HG03354 (cell line): ENCODE measurements at regions not wholly inside any gene's neighbourhood (a gene's known extent, or its start where the extent isn't known, plus 50 kb on each side); places are given as distances from the start of the nearest gene placed in this dataset.

Source experiments
- ATAC-seq: cut with Tn5 transposase; IDR thresholded peaks from one replicate; pipeline ENCODE4 v1.9.1; 2021; ENCODE audit warnings: mild to moderate bottlenecking; ENCODE audit not compliant: unreplicated experiment, poor library complexity, severe bottlenecking

DNA sequence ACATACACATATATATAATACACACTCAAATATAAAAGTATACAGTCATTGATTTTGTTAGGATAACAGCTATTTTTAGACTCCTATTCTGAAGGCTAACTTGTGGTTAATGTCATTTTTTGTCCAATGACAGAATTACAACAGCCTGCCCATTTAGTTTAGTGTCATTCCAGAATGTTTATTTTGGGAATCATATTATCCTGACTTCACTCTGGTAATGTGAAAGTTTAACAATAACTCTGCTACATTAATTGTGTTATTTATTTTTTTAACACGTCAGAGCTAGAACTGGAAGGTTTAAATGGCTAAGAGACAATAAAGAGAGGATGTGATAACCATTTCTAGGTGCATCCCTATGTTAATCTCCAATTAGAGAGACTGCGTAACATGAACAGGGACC is 648.1 kb downstream of the USP25 start:
- ATAC-seq, result no peak

DNA sequence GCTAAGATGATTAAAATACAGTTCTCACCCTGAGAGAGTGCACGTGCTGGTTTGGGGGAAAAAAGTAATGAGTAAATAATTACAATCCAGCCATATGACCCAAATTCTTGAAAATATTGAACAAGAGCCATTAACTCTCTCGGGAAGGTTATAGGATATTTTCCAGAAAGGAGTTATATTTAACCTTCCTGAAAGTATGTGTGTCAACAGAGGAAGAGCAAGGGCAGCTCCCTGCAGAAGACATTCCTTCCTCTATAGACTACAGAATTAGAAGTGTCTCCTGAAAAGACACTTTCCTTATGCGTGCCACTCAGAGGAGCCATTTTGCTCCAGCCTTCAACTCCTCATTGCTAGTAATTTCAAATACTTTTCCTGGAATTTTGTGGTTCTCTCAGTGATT is 648.7 kb downstream of the USP25 start:
- no peak for ATAC-seq

DNA sequence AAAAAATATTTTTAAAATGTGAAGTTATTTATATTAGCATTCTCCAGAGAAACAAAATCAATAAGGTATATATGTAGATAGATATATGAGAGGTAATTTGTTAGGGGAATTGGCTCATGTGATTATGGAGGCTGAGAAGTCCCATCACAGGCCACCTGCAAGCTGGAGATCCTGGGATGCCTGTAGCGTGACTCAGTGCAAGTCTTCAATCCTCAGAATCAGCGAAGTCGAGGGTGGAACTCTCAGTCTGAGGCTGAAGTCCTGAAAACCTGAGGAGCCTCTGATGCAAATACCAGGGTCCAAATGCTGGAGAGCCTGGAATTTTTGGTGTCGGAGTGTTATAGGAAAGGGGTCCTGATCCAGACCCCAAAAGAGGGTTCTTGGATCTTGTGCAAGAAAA is 658.5 kb downstream of the USP25 start:
- no peak for ATAC-seq

DNA sequence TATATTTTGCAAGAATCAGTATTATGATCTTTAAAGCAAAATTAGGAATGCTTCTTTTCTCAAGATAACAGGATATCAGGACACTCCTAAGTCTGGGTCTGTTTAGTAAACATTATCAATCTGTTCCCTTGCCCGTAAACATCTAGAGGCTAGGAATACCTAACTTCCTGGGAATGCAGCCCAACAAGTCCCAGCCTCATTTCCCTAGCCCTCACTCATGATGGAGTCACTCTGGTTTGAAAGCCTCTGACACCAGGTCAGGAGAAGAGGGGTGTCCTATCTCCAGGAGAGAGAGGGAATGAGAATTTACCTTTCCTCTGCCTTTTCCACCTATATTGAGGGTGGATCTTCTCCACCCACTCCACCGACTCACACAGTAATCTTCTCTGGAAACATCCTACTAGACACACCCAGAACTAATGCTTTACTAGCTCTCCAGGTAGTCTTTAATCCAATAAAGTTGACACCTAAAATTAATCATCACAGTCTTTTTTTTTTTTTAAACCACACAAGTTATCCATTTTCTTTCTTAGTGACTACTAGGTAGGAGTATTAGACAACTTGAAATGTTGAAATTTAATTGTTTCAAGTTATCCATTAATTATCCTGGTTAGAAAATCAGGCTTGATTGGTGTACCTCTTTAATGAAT is 659.3 kb downstream of the USP25 start:
- ATAC-seq, result no peak

DNA sequence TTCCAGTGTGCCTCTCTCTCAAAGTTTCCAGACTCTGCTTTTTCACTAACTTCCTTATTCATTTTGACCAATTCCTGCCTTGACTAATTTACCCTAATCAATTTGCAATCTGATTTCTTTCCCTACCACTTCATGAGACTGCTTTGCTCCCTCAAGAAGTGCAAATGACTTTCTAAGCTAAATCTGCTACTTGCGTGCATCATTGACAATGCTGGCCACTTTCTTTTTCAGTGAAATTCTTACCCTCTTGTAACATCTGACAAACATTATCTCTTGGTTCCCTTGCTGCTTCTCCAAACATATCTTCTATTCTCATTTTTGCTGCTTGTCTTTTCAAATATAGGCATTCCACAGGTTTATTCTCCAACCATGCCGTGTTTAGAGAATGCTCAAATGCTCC is 659.9 kb downstream of the USP25 start:
- ATAC-seq, result no peak

DNA sequence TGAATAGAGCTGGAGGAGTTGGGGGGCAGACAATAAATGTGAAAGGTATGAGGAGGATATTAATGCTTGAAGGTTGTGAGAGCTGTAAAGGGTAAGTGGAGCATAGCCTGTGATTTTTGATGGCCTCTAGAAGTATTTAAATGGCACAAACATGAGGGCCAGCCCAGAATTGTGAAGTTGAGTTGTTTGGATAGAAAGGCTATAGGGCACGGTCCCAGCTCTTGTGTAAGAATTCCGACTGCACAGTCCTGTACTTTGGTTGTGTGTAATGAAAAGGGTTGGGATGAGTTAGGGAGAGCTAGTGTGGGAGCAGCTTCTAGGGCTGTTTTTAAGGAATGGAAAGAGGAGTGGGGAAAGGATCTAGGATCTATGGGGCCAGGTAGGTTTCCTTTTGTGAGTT is 665.5 kb downstream of the USP25 start:
- ATAC-seq, result no peak

DNA sequence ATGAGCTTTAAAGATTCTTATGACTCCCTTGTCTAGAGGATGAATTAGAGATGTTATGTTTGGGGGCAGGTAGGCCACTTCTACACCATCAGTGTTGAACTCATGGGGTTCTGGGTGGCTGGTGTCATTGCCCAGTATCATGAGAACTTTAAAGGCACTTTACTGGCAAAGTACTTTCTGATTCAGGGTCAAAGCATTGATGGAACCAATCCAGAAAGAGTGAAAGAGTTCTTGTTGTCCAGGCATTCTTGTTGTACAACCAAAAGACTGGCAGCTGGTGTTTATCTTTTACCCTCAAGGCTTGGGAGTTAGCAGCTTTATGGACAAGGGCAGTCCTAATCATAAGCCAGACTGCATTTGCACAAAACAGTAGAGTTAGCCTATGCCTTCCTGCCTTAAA is 673.0 kb downstream of the USP25 start:
- ATAC-seq, result no peak

DNA sequence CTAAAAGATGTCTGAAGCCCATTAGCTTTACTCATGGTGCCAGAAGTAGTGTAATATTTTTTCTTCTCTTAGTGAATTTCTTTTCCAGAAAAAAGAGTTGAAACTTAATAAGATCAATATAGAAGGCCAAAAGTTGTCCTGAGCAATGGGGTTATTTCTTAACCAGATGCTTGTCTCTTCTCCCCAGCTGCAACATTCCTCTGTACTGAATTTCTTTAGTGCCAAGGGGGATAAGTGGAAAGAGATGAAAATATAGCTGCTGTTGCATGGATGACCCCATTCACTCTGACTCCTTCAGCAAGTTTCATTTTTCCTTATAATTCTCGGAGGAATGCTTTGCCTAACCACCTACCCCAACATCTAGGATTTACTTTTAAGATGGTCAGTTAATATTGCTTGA is 675.0 kb downstream of the USP25 start:
- ATAC-seq, result no peak

DNA sequence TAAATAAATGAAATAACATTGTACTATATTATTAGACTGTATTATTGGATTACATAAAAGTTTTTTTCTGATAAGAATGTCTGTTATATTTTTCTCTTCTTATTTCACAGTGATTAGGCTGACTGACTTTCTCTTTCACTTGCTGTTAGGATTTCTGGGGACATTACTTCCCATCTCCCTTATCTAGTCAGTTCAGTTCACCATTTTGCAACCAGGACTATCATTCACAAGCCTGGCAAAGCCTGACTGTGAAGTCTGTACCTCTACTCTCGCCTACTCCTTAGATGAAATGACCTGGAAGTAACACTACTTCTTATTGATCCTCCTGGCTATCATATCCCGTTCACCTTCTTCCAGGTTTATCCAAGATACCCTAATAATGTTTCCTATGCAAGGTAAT is 676.6 kb downstream of the USP25 start:
- ATAC-seq, result no peak

DNA sequence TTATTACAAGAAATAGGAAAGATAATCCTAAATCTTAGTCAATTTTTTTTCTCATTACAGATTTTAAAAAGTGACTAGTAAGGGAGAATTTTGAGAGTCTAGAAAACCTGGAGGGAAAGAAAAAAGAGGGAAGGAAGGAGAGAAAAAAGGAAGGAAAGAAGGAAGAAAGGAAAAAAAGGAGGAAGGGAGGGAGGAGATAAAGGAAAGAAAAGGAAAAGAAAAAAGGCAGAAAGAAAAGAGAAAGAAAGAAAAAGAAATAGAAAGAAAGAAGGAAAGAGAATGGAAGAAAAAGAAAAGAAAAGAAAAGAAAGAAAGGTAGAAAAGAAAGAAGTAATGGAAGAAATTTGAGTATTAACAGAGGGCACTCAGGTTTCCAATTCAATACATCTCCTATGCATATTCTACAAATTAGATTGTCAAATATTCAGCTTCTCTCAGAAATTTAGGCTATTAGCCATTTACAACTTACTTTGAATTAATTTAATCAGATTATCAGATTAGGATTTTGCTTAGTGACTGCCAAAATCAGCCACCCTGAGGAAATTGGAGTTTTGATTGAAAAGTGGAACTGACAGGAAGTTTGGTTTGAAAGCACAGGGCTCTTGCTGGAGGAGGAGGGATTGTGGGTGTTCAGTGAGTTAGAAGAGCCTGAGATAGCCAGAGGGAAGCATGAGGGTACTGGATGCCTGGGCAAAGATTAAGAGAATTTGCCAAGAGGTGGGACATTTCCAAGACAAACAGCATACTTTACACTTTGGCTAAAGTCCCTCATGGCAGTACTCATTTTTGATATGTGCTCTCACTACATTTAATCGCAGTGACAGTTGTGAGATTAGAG is 677.8 kb downstream of the USP25 start:
- ATAC-seq, result no peak

DNA sequence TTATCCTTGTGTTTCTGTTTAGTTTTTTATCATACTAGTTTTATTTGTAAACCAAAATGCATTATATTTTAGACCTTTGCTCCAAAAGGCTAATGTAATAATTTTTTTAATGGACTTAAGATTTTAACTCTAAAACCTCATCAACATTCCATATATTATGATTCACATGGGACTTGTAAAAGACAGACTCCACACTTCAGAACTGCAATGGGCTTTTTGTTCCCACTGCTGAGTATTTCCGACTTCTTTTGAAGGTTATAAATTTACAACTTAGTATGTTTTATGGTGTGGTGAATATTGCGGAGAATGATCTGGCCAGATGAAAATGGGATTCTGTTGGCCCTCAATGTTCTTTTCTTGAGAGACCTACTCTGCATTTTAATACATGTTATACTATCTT is 678.5 kb downstream of the USP25 start:
- no peak for ATAC-seq

DNA sequence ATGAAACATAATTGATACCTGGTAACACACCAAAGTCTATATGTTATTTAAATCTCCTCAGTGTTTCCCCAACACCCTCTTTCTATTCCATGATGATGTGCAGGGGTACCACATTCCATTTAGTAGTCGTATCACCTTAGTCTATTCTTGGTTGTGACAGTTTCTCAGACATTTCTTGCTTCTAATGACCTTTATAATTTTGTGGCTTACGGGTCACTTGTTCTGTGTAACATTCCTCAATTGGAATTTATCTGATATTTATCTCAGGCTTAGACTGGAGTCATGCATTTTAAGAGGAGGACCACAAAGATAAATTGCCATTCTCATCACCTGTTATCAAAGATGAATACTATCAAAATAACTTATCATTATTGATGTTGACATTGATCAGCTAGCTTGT is 679.6 kb downstream of the USP25 start:
- ATAC-seq, result no peak

DNA sequence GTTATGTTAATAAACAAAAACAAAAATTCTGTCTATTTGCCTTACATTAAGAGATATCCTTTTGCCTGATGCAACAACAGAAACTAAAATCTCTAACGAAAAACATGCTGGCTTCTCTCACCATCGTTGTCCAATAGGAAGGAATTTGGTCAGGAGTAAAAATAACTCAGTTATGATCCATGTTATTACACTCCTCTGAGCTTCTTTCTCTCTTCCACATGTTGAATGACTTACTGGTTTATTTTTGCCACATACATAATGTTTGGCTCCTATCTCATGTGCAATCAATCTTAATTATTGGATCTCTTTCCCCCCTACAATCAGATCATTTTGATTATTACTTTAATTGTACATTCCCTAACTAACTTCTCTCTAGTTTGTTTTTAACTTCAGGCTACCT is 688.4 kb downstream of the USP25 start:
- no peak for ATAC-seq

DNA sequence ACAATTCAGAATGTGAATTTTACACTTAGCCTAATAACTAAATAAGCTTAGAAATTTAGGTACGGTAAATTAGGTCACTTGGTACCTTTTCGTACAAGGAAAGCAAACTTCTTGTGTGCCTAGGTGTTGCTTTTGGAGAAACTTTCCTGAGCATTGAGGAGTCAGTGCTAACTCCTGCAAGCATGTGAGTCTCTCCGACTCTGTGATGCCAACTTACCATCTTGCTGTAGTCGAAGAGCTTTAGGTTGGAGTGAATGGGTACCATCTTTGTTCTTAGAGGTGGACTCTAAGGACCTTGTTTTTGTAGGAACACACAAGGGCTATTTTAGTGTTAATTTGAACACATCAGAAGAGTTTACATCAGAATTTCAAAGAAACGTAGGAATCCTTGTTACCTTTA is 688.9 kb downstream of the USP25 start:
- no peak for ATAC-seq

DNA sequence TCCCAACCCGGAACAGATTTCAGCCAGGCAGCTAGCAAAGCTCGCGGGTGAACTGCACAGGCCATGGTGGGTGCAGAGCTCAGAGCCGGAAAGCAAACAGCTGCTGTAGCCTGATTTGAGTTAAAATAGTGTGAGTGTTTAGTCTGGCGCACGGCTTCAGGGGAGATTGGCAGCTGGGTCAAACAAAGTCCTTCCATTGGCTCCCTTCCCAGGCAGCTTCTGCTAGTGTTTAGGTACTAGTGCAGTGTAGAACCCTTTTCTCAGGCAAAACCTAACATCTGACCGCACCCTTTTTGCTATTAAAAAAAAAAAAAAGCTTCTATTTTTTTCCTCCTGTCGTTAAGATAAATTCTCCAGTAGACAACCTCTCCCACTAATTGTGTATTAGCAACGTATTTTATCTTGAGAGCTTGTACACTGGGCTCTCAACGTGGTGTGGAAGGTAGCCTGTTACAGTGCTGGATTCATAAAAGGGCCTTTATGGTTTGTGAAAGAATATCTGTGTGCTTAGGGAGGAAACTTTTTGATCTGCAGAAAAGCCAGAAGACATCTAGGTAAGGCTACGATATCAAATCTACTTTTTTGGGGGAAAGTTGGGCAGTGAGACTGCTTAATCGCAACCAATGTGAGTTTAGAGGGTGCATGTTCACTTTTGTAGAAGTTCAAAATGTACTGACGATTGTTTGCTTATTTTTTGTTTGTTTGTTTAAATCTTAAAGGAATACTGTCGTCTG is 689.6 kb downstream of the USP25 start:
- no peak for ATAC-seq

DNA sequence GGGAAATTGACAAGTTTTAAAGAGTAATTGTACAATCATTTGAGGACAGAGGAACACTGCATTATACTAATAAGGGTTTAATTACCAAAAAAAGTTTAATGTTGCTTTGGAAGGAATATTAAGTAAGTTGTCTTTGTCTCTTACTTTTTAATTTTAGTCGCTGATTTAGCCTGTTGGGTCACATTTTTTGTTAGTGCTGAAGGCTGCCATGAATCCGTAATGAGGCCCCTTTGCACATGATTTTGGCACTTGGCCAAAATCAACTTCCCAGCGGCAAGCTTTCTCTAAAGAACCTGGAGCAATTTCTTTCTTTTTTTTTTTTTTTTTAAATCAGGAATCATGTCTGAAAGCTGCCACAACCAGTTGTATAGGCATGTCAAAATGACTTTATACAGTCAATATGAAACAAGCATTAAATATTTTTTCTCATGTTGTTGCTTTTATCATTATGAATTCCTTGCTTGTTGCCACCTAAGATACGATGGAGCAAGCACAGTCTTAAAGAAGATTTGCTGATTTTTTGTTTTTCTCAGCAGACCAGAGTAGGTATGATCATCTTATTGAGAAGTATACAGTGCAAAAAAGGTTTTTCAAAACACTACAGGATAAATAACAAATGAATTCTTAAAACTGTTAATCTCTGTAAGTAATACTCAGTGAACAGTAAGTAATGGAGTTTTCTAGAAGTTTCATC is 690.4 kb downstream of the USP25 start:
- no peak for ATAC-seq

DNA sequence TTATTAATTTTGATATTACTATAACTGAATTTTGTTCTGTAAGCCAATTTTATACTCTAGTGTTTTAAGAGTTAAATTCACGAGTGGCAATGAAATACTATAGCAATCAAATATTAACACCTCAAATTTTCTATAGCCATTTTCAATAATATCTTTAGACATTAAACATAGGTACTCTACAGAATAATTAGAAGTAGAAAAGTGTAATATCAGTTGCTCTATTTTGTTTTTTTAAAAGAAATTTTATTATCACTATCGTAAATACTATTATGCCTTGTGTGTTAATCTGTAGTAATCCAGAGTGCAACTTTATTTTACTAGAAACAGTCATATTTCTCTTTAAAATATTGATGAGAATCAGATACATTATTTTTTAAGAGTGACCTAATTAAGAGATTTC is 691.2 kb downstream of the USP25 start:
- ATAC-seq, result no peak

DNA sequence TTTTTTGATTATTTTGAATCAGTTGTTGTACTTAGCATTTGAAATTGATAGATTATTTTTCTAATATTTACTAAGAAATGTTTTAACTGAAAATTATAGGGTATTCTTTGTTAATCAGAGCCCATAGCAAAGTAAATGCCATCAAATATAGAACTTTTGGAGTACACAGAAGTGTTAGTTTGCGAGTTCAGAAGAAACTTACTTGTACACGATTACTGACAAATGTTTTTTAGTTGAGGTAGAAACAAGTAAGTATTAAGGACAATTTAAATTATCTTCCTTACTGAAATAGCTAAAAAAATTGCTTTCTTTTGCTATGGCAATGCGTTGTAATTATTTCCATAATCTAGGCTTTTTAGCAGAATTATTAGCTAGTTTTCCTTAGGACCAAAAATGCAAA is 692.2 kb downstream of the USP25 start:
- ATAC-seq, result no peak

DNA sequence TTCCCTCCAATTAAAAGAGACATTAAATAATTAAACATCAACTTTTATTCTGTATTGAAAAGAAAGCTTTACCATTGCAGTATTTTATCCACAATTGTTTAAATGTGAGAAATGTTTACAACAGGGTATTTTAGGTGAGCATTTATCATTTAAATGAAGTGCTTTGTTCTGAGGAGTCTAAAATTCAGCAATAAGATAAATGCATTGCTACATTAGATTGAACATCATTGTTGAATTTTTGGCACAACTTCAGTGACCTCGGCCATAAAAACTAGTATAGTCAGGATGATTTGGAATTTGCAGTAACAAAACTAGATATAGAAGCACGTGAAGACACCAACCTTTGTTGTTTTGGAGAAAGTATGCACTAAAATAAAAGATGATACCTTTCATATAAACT is 692.9 kb downstream of the USP25 start:
- ATAC-seq, result no peak

DNA sequence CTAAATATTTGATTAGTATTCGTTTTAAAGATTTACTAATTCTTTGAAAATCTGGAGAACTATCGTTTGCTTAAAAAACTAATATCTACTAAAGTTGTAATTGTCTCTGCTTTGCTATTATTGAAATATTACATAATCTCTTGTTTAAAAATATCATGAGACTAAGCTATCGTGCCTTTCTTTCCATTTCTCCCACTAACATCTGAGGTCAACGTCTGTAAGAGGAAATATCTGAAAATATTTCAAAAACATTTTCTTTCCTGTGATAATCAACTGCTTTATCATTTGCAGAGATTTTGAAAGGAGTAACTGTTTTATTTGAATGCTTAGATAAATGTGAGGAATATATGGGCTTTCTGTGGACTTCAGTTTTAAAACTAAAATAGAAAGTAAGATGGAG is 694.1 kb downstream of the USP25 start:
- no peak for ATAC-seq
